T-helper 1 cell treated with Interleukin-12 subunit alpha and Interleukin-12 subunit beta and Interleukin-4 antibody, amounts not matched to agents 30 μg/mL and 1 μg/mL, for 36 hours (primary cell): ENCODE measurements at regions not wholly inside any gene's neighbourhood (a gene's known extent, or its start where the extent isn't known, plus 50 kb on each side); places are given as distances from the start of the nearest gene placed in this dataset.

Experiments
- H3K27ac Mint-ChIP-seq: one replicate; pipeline ENCODE4 v1.8.0; 2021; ENCODE audit warnings: mild to moderate bottlenecking, mixed read lengths
- H3K27me3 Mint-ChIP-seq: one replicate; pipeline ENCODE4 v1.8.0; 2021; ENCODE audit warnings: low read depth, mixed read lengths
- H3K36me3 Mint-ChIP-seq: one replicate; pipeline ENCODE4 v1.8.0; 2021; ENCODE audit warnings: low read depth, mixed read lengths
- H3K4me1 Mint-ChIP-seq: one replicate; pipeline ENCODE4 v1.8.0; 2021; ENCODE audit warnings: low read depth, mixed read lengths
- H3K4me3 Mint-ChIP-seq: one replicate; pipeline ENCODE4 v1.8.0; 2021; ENCODE audit warnings: mild to moderate bottlenecking, moderate library complexity, mixed read lengths
- H3K9me3 Mint-ChIP-seq: one replicate; pipeline ENCODE4 v1.8.0; 2021; ENCODE audit warnings: mixed read lengths

DNA sequence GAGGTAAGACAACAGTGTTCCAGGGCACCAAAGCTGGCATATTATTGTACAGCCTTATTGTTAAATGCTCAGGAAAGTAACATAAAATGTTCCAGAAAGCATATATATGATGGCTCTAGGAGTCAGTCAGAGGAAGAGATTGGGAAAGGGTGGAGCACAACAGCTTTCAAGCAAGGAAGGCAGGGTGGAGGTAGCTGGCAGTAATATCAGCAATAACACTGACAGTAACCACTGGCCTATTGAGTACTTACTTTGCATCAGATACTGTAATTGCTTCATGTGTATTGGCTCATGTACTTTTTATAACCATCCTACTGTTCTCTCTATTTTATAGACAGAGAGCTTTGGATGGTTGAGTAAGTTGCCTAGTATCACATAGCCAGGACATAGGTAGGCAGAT lies 830.2 kb downstream of the DHX35 start:
- no peaks in the 10 kb centered on the region for H3K27me3 Mint-ChIP-seq
- H3K9me3 Mint-ChIP-seq = no peaks in the 10 kb centered on the region
- H3K36me3 Mint-ChIP-seq = no peaks in the 10 kb centered on the region
- no peak overlapping the region for H3K4me3 Mint-ChIP-seq
- no peak overlapping the region for H3K27ac Mint-ChIP-seq
- H3K4me1 Mint-ChIP-seq = no peaks in the 10 kb centered on the region

DNA sequence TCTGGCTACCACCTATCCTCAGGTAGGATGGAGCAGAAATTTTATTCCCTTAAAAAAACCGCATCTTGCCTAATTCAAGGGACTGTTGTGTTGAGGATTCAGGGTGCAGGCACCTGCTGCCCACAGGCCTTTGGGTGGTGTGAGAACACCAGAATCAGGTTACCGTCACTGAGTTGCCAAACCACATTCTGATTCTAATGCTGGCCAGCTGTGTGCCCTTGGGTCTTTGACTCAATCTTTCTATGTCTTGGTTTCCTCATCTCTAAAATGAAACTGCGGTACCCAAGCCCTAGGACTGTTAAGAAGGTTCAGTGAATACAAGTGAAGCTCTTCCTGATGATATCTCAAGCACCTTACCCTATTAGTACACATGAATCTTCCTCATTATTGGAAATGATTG lies 827.3 kb downstream of the DHX35 start:
- H3K9me3 Mint-ChIP-seq = peaks cover 4% of the 10 kb centered on the region
- H3K27me3 Mint-ChIP-seq = no peaks in the 10 kb centered on the region
- H3K36me3 Mint-ChIP-seq = no peaks in the 10 kb centered on the region
- no peaks in the 10 kb centered on the region for H3K4me1 Mint-ChIP-seq
- H3K27ac Mint-ChIP-seq = no peak overlapping the region
- no peak overlapping the region for H3K4me3 Mint-ChIP-seq

DNA sequence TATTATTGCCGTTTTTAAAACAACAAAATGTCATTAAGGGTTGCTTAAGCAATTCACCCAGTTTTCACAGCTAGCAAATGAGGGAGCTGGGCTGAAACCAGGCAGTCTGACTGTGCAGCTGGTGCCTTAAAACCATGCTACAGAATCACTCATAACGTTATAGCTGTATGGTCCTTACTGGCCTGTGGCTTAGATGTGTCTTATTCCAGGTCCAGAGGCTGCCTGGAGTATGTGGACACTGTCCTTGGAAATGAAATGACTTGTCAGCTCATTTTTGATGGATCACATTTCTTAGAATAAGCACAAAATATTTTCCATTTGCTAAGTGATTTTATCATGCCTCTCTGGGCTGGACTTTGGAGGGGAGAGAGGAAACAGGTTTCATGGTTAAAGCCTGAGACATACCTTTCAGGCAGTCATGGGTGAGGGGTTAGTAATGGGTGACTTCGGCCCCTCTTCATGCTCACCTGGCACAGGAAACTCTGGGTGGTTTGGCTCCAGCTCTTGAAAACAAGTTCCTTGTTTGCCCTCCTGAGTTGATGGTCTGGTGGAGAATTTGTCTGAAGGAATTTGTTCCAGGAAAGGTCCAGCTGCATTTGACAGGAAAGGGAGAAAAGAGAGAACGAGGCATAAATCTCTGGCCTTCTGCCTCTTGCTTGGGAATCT lies 823.2 kb downstream of the DHX35 start:
- no peaks in the 10 kb centered on the region for H3K36me3 Mint-ChIP-seq
- H3K27me3 Mint-ChIP-seq = no peaks in the 10 kb centered on the region
- no peak overlapping the region for H3K4me3 Mint-ChIP-seq
- no peak overlapping the region for H3K27ac Mint-ChIP-seq
- peaks cover 19% of the 10 kb centered on the region for H3K9me3 Mint-ChIP-seq
- H3K4me1 Mint-ChIP-seq = no peaks in the 10 kb centered on the region

DNA sequence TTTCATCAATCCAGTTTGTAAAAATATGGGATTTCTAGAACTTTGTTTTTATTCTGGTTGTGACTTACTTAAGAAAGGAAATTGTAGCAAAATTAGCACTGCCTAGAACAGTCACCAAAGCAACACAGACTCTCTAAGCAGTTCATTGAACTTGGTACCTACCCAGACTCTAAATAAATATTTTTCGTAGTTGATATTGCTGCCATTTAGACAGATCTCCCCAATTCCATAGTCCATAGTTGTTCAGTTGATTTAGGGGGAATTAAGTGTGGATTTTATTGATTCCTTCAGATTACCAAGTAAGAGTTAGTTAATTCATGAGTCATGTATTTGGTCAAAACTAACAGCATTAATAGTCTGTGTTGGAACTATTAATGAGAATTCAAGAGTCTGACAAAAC lies 822.5 kb downstream of the DHX35 start:
- Mint-ChIP-seq H3K36me3 (no peaks in the 10 kb centered on the region), H3K27ac (no peak overlapping the region), H3K4me3 (no peak overlapping the region), H3K9me3 (peaks cover 19% of the 10 kb centered on the region), H3K4me1 (no peaks in the 10 kb centered on the region), H3K27me3 (no peaks in the 10 kb centered on the region)

DNA sequence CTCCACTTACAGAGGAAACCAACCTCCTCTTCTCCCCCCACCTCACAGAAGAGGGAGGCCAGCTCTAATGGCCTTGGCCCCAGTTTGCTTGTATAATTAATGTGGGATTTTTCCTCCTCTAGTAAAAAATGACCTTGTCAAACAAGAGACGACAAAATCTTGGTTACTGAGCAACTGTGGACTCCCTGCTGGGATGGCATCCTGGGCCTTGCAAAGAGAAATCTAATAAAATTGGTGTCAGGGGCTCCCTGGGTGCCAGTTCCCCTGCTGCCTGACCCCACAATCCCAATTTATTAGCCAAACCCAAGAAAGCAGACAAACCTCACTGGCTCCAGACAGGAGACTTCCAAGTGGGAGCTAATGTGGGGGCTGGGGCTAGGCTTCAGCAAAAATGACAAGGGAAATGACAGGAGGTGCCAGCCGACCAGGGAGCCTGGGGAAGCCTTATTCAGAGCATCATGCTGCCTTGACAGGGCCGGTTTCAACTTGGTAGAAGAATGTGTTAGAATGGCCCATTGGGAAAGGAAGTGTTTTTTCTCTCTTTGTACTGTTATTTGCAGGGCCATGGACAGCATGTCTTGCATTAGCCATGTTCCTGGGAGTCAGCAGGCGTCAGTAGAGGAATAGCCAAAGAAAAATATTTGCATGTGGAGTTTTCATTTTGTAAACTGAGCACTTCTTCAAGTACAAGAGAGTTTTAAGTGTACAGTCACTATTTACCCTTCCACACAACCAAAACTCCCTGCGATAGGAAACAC lies 816.9 kb downstream of the DHX35 start:
- Mint-ChIP-seq H3K36me3 (no peaks in the 10 kb centered on the region), H3K27ac (no peak overlapping the region), H3K27me3 (no peaks in the 10 kb centered on the region), H3K4me3 (no peak overlapping the region), H3K9me3 (peaks cover 15% of the 10 kb centered on the region), H3K4me1 (no peaks in the 10 kb centered on the region)

DNA sequence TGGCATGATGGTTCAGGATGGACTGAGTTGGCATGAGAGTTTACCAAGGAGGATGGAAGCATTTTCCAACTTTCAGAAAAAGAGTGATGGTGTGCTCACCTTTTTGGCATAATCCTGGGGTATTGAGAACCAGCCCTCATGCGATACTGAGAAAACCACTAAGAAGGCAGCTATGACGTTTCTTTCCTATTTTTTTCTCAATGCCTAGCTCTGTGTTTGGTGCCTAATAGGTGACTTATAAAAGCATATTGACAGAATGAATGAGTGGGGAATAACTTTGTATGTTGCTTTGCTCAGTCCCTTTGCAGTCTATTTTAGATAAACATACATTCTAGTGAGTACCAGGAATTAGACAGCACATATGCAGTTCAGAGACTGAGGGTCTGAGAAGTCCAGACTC lies 816.3 kb downstream of the DHX35 start:
- no peaks in the 10 kb centered on the region for H3K27me3 Mint-ChIP-seq
- H3K36me3 Mint-ChIP-seq = no peaks in the 10 kb centered on the region
- no peak overlapping the region for H3K27ac Mint-ChIP-seq
- no peak overlapping the region for H3K4me3 Mint-ChIP-seq
- no peaks in the 10 kb centered on the region for H3K4me1 Mint-ChIP-seq
- H3K9me3 Mint-ChIP-seq = peaks cover 13% of the 10 kb centered on the region

DNA sequence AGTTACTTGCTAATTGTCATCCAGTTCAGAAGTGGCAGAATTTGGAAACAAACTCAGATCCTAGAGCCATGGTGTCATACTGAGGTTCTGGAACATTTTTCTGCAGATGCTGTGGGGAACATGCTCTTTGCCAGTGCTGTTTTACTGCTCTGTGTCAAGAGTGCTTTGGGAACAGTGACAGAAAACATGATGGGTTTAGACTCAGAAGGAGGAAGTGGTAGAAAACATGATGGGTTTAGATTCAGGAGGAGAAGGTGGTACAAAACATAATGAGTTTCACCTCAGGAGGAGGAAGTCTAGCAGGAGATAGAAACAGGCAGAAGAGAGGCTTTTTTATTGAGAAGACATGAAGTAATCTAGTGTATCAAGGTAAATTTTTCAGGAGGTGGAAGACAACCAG lies 815.5 kb downstream of the DHX35 start:
- Mint-ChIP-seq H3K4me1 (no peaks in the 10 kb centered on the region), H3K27me3 (no peaks in the 10 kb centered on the region), H3K9me3 (peaks cover 5% of the 10 kb centered on the region), H3K36me3 (no peaks in the 10 kb centered on the region), H3K4me3 (no peak overlapping the region), H3K27ac (no peak overlapping the region)

DNA sequence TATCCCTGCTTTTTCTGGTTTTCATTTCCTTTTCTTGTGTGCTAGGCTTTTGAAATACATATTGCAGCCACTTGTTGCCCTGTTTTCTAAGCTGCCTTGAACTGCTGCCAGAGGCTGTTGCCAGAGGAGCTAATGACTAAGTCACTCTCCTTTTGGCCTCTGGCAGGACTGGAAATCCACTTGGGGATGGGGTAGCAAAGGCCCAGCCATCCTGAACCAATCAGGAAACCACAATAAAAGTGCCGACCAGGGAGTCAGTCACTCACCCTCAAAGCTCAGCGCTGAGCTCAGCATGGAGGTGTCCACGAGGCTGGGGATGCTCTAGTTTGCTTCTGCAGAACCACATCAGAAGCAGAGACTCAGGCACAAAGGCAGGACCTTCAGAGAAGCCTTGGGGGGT lies 813.0 kb downstream of the DHX35 start:
- Mint-ChIP-seq H3K36me3 (no peaks in the 10 kb centered on the region), H3K9me3 (no peaks in the 10 kb centered on the region), H3K27ac (no peak overlapping the region), H3K27me3 (no peaks in the 10 kb centered on the region), H3K4me3 (no peak overlapping the region), H3K4me1 (no peaks in the 10 kb centered on the region)

DNA sequence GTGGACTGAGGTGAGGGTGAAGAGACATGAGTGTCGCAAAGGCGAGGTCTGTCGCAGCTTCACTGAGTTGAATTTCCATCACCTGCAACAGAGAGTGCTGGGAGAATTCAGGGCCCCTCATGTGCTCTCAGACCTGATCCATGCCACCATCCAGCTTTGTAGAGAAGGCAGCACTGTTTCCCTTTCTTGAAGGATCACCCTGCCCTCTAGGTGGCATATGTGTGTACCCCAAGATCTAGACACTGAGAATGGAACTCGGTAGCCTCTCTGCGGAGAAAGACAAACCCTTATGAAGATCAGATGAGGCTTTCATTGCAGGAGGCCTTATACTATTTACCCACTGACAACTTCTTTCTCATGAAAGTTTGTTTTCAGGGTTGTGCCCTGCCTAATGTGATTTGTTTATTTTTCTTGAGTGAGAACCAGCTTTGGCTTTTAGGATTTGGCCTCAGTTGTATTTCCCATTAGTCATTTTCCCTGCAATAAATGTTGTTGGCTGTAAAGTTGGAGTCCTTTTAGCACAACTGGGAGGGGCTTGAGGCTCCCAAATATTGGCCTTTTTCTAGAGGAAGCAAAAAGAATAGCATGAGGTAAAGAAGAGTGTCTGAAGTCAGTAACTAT lies 811.3 kb downstream of the DHX35 start:
- Mint-ChIP-seq H3K27ac (no peak overlapping the region), H3K4me3 (no peak overlapping the region), H3K4me1 (no peaks in the 10 kb centered on the region), H3K9me3 (peaks cover 2% of the 10 kb centered on the region), H3K36me3 (no peaks in the 10 kb centered on the region), H3K27me3 (no peaks in the 10 kb centered on the region)

DNA sequence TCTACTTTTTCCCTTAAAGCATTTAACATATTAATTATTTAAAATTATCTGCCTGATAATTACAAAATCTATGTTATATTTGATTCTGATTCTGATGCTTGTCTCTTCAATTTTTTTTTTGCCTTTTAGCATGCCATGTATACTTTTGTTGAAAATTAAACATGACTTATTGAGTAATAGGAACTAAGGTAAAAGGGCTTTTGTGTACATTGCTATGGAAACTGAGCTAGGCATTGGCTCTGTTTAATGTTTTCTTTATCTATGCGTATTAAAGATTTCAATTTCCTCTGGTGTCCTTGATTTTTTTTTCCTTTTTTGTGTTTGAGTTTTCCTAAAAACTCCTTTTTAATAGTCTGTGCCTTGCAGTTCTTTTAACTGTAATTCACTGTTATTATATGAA lies 805.2 kb downstream of the DHX35 start:
- H3K36me3 Mint-ChIP-seq = no peaks in the 10 kb centered on the region
- H3K4me1 Mint-ChIP-seq = no peaks in the 10 kb centered on the region
- H3K4me3 Mint-ChIP-seq = no peak overlapping the region
- H3K27me3 Mint-ChIP-seq = no peaks in the 10 kb centered on the region
- no peak overlapping the region for H3K27ac Mint-ChIP-seq
- peaks cover 18% of the 10 kb centered on the region for H3K9me3 Mint-ChIP-seq

DNA sequence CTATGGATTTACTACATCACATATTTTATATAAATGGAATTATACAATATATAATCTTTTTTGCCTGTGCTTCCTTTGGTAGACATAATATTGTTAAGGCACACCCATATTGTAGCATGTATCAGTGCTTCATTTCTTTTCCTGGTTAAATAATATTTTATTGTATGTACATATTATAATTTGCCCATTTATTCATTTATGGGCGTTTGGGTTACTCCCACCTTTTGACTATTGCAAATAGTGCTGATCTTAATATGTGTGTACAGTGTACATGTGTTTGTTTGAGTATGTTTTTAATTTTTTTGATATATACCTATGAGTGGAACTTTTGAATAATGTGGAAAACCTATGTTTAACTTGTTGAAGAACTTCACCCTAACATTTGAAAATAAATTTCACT lies 804.2 kb downstream of the DHX35 start:
- no peak overlapping the region for H3K27ac Mint-ChIP-seq
- no peaks in the 10 kb centered on the region for H3K4me1 Mint-ChIP-seq
- peaks cover 18% of the 10 kb centered on the region for H3K9me3 Mint-ChIP-seq
- H3K27me3 Mint-ChIP-seq = no peaks in the 10 kb centered on the region
- H3K4me3 Mint-ChIP-seq = no peak overlapping the region
- H3K36me3 Mint-ChIP-seq = no peaks in the 10 kb centered on the region

DNA sequence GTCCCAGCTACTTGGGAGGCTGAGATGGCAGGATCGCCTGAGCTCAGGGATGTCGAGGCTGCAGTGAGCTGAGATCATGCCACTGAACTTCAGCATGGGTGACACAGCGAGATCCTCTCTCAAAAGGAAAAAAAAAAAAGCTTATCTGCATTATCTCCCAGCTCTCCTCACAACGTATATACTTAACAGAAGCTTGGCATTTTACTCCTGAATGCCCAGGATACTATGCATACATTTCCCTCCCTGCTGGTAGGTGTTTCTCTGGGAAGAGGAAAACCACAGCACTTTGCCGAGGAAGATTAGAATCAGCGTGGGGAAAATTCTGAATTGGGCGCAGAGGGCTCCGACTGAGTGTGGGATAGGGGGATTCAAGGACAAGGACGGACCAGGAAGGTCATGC lies 800.6 kb downstream of the DHX35 start:
- Mint-ChIP-seq H3K4me1 (no peaks in the 10 kb centered on the region), H3K4me3 (no peak overlapping the region)

DNA sequence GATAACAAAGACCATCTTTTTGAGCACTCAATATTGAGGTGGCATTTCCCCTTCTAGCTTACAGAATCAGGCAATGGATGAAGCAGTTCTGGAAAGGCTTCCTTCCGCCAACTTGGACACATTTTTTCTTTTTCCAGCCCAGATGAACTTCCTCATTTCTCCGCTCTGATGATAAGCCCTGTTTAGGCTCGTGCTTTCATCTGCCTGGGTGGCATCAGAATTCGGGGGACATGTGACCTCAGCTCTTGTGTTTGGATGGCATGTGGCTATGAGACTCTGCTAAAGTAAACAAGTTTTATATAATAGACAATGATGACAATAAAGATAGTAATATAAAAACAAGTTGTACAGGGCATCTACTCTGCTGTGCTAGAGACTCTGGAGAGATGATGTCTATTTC lies 796.7 kb downstream of the DHX35 start:
- H3K4me3 Mint-ChIP-seq = no peak overlapping the region
- H3K4me1 Mint-ChIP-seq = no peaks in the 10 kb centered on the region
- no peaks in the 10 kb centered on the region for H3K27me3 Mint-ChIP-seq
- no peaks in the 10 kb centered on the region for H3K9me3 Mint-ChIP-seq
- H3K36me3 Mint-ChIP-seq = no peaks in the 10 kb centered on the region
- no peak overlapping the region for H3K27ac Mint-ChIP-seq

More for the DNA sequence above, 800.6 kb downstream of the DHX35 start:
- H3K36me3 Mint-ChIP-seq = no peaks in the 10 kb centered on the region
- no peaks in the 10 kb centered on the region for H3K27me3 Mint-ChIP-seq
- no peak overlapping the region for H3K27ac Mint-ChIP-seq
- peaks cover 11% of the 10 kb centered on the region for H3K9me3 Mint-ChIP-seq

DNA sequence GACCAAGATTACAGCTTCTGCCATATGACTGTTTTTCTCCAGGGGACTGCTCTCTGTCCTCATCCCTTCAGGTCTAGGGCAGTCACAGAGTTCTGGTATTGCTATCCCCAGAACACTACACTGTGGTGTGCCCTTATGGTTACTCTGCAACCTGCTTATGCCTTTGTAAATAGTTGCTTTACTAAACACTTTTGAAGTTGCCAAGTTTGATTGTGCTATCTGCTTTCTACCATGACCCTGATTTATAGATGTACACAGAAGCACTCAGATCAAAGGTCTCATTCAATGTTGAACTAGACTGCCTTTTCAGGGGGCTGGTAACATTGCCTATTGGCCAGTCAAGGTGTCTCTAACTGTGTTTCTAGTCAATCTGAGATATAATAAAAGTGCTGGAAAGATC lies 794.7 kb downstream of the DHX35 start:
- no peak overlapping the region for H3K4me3 Mint-ChIP-seq
- H3K27me3 Mint-ChIP-seq = no peaks in the 10 kb centered on the region
- H3K27ac Mint-ChIP-seq = no peak overlapping the region
- peaks cover 6% of the 10 kb centered on the region for H3K9me3 Mint-ChIP-seq
- H3K4me1 Mint-ChIP-seq = no peaks in the 10 kb centered on the region
- no peaks in the 10 kb centered on the region for H3K36me3 Mint-ChIP-seq

DNA sequence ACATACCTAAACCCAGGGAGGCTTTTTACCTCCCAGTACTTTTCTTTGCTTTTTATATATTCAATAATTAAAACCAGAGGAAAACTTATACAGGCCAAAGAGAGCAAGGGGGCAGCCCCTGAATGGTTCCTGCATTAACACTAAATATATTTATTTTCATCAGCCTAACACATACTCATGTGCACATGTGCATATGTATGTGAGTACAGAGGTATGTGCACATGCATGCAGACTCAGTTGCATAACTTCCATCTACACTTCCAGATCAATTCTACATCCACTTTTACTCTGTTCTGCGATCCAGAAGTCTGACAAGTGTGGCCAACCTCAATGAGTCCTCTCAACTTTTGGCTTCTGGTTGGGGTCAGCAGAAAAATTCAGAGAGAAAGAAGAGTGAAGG lies 794.2 kb downstream of the DHX35 start:
- no peaks in the 10 kb centered on the region for H3K27me3 Mint-ChIP-seq

More for the DNA sequence above, 794.2 kb downstream of the DHX35 start:
- Mint-ChIP-seq H3K36me3 (no peaks in the 10 kb centered on the region), H3K9me3 (peaks cover 11% of the 10 kb centered on the region), H3K27ac (no peak overlapping the region), H3K4me3 (no peak overlapping the region), H3K4me1 (no peaks in the 10 kb centered on the region)
